HG03565 (cell line): ENCODE measurements at regions not wholly inside any gene's neighbourhood (a gene's known extent, or its start where the extent isn't known, plus 50 kb on each side); places are given as distances from the start of the nearest gene placed in this dataset.
A peak's percentile ranks its signal among the peaks of the same experiment; 100 is the strongest.

Experiments
- ATAC-seq: cut with Tn5 transposase; IDR thresholded peaks from one replicate; pipeline ENCODE4 v1.9.1; 2021; ENCODE audit warnings: mild to moderate bottlenecking, moderate library complexity; ENCODE audit not compliant: unreplicated experiment

- ATAC-seq, result no peak
These were observed 118.9 kb upstream of the PLEKHG7 start for GRCh38 chr12:92583910-92584309.

GRCh38 chr12:92582893-92583292 lies 119.9 kb upstream of the PLEKHG7 start:
- ATAC-seq, result no peak

GRCh38 chr12:92582475-92582874 lies 120.3 kb upstream of the PLEKHG7 start:
- no peak for ATAC-seq

GRCh38 chr12:92581604-92582003 lies 121.2 kb upstream of the PLEKHG7 start:
- no peak for ATAC-seq

- no peak for ATAC-seq
These were observed 127.7 kb upstream of the PLEKHG7 start for GRCh38 chr12:92574911-92575570.

- ATAC-seq, result no peak
These were observed 128.6 kb upstream of the PLEKHG7 start for GRCh38 chr12:92574051-92574783.

GRCh38 chr12:92573104-92573503 lies 129.7 kb upstream of the PLEKHG7 start:
- no peak for ATAC-seq

GRCh38 chr12:92571844-92572543 lies 130.8 kb upstream of the PLEKHG7 start:
- no peak for ATAC-seq

GRCh38 chr12:92571169-92571568 lies 131.6 kb upstream of the PLEKHG7 start:
- ATAC-seq, result no peak

GRCh38 chr12:92570056-92570753 lies 132.6 kb upstream of the PLEKHG7 start:
- ATAC-seq, result peak; percentile 78

GRCh38 chr12:92568691-92569090 lies 134.1 kb upstream of the PLEKHG7 start:
- ATAC-seq, result no peak

GRCh38 chr12:92566448-92567019 lies 136.3 kb upstream of the PLEKHG7 start:
- no peak for ATAC-seq

- ATAC-seq, result no peak
These were observed 139.0 kb upstream of the PLEKHG7 start for GRCh38 chr12:92563819-92564218.

GRCh38 chr12:92562063-92562734 lies 140.6 kb upstream of the PLEKHG7 start:
- ATAC-seq, result no peak

GRCh38 chr12:92561543-92561899 lies 141.3 kb upstream of the PLEKHG7 start:
- no peak for ATAC-seq

GRCh38 chr12:92560713-92561542 lies 141.9 kb upstream of the PLEKHG7 start:
- no peak for ATAC-seq

- ATAC-seq, result no peak
These were observed 144.0 kb upstream of the PLEKHG7 start for GRCh38 chr12:92558806-92559205.

GRCh38 chr12:92558215-92558773 lies 144.5 kb upstream of the PLEKHG7 start:
- ATAC-seq, result no peak

- no peak for ATAC-seq
These were observed 145.4 kb upstream of the PLEKHG7 start for GRCh38 chr12:92557422-92557724.
